ENCODE measurements at regions not wholly inside any gene's neighbourhood (a gene's known extent, or its start where the extent isn't known, plus 50 kb on each side); places are given as distances from the start of the nearest gene placed in this dataset.

GRCh38 chr13:99792079-99792921, 179.3 kb downstream of the ZIC5 start:
- intact Hi-C loops (cut with DNase I), result no loop called here
- no peak for TF ChIP-seq CTCF (IDR thresholded peaks at IDR 0.05)
- Histone ChIP-seq H3K36me3 (no peaks in the 10 kb centered on the region), H3K27ac (no peak overlapping the region), H3K9me3 (peaks cover 0 to 3% of the 10 kb centered on the region in 2 donors), H3K4me3 (no peak overlapping the region), H3K27me3 (no peaks in the 10 kb centered on the region), H3K4me1 (no peaks in the 10 kb centered on the region)
- DNase-seq (ENCODE audit: low spot score in 2 of 2), result no peak

- no peaks in the 10 kb centered on the region for H3K4me1 ChIP-seq
- H3K36me3 ChIP-seq, result peaks cover 0 to 3% of the 10 kb centered on the region in 2 donors
- no peaks in the 10 kb centered on the region for H3K27me3 ChIP-seq
- H3K9me3 ChIP-seq, result peaks cover 3 to 19% of the 10 kb centered on the region in 2 donors
- no peak overlapping the region for H3K27ac ChIP-seq
- intact Hi-C loops (cut with DNase I), result no loop called here
- no peak overlapping the region for H3K4me3 ChIP-seq
- no peak for TF ChIP-seq CTCF (IDR thresholded peaks at IDR 0.05)
- DNase-seq (ENCODE audit: low spot score in 2 of 2), result no peak
Measured at GRCh38 chr13:99782669-99783068, 188.9 kb downstream of the ZIC5 start.

GRCh38 chr13:99778500-99778899, 193.1 kb downstream of the ZIC5 start:
- intact Hi-C loops (cut with DNase I), result no loop called here
- H3K4me1 ChIP-seq, result no peaks in the 10 kb centered on the region
- DNase-seq (ENCODE audit: low spot score in 2 of 2), result no peak
- H3K27ac ChIP-seq, result no peak overlapping the region
- no peaks in the 10 kb centered on the region for H3K27me3 ChIP-seq
- H3K4me3 ChIP-seq, result no peak overlapping the region
- TF ChIP-seq CTCF (IDR thresholded peaks at IDR 0.05), result no peak
- H3K9me3 ChIP-seq, result peaks cover 2 to 19% of the 10 kb centered on the region in 2 donors
- peaks cover 0 to 3% of the 10 kb centered on the region in 2 donors for H3K36me3 ChIP-seq

GRCh38 chr13:99777873-99778272, 193.7 kb downstream of the ZIC5 start:
- H3K36me3 ChIP-seq, result peaks cover 0 to 3% of the 10 kb centered on the region in 2 donors
- no peak for DNase-seq (ENCODE audit: low spot score in 2 of 2)
- H3K27ac ChIP-seq, result no peak overlapping the region
- H3K4me3 ChIP-seq, result no peak overlapping the region
- no peaks in the 10 kb centered on the region for H3K4me1 ChIP-seq
- intact Hi-C loops (cut with DNase I), result no loop called here
- no peak for TF ChIP-seq CTCF (IDR thresholded peaks at IDR 0.05)
- no peaks in the 10 kb centered on the region for H3K27me3 ChIP-seq
- peaks cover 0 to 15% of the 10 kb centered on the region in 2 donors for H3K9me3 ChIP-seq

GRCh38 chr13:99774644-99775043, 196.9 kb downstream of the ZIC5 start:
- Histone ChIP-seq H3K4me3 (no peak overlapping the region), H3K27ac (no peak overlapping the region), H3K4me1 (no peaks in the 10 kb centered on the region), H3K27me3 (no peaks in the 10 kb centered on the region), H3K9me3 (no peaks in the 10 kb centered on the region), H3K36me3 (peaks cover 0 to 3% of the 10 kb centered on the region in 2 donors)
- TF ChIP-seq CTCF (IDR thresholded peaks at IDR 0.05), result no peak
- intact Hi-C loops (cut with DNase I), result no loop called here
- no peak for DNase-seq (ENCODE audit: low spot score in 2 of 2)
